GM03348 (cell line): ENCODE measurements at regions not wholly inside any gene's neighbourhood (a gene's known extent, or its start where the extent isn't known, plus 50 kb on each side); places are given as distances from the start of the nearest gene placed in this dataset.
"Not testable (repeated sequence)": the region's sequence is repeated elsewhere in the genome, so short reads cannot be mapped to it uniquely, and the experiment has no call there.

ENCODE experiments used
- DNase-seq: peaks from one replicate; pipeline ENCODE4 v3.0.0; 2012; ENCODE audit warnings: low spot score

DNA sequence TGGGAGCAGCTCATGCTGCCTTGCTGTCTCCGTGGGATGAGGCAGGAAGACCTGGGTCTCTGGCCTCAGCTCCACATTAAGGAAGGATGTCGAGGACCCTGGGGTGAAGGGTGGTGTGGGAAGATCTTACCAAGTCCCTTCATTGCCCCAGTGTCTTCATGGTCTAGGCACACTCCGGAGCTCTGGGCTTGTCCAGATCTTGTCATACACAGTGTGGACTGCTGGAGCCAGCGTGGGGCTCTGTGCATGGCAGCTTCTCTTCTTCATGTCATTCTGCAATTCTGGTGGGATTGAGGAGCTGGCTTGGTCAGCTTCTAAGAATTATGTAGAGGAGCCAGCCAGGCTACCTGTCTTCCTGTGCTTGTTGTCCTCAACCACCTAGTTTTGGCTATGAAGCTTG, 79.3 kb upstream of the ETV3 start:
- no peak for DNase-seq

DNA sequence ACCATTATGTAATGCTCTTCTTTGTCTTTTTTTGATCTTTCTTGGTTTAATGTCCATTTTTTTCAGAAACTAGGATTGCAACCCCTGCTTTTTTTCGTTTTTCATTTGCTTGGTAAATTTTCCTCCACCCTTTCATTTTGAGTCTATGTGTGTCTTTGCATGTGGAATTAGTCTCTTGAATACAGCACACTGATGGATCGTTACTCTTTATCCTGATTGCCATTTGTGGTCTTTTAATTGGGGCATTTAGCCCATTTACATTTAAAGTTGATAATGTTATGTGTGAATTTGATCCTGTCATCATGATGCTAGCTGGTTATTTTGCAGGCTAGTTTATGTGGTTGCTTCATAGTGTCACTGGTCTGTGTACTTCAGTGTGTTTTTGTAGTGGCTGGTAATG, 75.6 kb upstream of the ETV3 start:
- DNase-seq: no peak

DNA sequence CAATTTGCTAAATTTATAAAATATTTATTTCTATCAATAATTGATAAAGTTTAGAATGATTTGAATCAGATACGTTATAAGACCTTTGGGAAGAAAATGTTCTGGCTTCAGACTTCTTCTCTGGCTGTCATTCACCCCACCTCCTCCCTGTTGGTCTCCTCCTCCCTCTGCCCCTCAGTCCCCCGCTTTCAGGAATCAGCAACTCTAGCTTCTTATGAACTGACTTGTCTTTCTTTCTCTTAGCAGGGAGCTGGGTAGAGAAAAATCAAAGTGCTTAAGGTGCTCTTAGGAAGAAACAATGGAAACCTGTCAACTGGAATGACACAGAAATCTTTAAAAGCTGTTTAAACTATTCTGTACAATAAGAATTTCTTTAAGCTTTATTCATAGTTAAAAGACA, 71.3 kb upstream of the ETV3 start:
- DNase-seq: no peak

DNA sequence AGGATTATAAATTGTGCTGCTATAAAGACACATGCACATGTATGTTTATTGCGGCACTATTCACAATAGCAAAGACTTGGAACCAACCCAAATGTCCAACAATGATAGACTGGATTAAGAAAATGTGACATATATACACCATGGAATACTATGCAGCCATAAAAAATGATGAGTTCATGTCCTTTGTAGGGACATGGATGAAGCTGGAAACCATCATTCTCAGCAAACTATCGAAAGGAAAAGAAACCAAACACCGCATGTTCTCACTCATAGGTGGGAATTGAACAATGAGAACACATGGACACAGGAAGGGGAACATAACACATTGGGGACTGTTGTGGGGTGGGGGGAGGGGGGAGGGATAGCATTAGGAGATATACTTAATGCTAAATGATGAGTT, 67.8 kb upstream of the ETV3 start:
- DNase-seq: not testable (repeated sequence)

DNA sequence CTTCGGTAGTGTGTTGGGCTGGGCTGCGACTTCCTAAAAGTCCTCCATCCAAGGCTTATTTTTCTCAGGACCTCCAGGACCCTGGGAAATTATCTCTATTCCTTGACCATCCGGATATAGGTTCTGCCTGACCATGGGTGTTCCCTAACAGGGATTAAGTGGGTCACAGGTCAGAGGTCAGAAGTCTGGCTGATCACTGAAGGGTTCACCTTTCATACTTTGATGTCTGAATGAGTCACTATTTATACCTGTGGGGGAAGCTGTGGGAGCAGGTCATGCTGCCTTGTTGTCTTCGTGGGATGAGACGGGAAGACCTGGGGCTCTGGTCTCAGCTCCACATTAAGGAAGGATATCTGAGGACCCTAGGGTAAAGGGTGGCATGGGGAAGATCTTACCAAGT, 65.0 kb upstream of the ETV3 start:
- no peak for DNase-seq

DNA sequence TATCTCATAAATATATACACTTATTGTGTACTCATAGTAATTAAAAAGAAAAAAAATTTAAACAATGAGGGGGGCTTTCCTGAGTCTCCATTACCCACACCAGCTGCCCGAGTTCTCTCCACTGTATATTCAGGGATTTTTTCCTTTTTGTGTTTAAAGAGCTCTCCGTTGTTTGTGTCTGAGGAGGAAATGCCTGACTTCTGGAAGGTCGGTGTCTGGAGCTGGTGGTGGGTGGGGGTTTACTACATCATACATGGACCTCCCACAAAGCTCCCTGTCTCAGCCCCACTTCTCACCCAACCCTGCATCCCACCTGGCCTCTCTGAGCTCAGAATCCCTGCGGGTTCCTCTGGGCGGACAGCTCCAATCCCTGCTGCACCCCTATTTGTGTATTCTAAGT, 64.1 kb upstream of the ETV3 start:
- DNase-seq: no peak

DNA sequence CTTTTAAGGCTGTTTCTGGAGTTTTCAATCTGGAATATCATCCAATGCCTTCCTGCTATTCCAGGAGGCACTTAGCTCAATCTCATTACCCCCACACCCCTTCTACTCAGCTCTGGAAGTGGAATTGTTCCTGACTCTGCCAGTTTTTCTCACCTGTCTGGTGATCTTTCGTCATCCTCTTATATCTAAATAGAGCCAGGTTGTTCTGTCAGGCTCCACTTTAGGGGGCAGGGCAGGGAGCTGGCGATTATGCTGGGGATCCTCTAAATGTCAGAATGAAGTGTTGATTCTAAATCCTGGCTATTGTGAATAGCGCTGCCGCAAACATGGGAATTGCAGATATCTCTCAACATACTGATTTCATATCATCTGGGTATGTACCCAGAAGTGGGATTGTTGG, 63.6 kb upstream of the ETV3 start:
- DNase-seq: no peak

DNA sequence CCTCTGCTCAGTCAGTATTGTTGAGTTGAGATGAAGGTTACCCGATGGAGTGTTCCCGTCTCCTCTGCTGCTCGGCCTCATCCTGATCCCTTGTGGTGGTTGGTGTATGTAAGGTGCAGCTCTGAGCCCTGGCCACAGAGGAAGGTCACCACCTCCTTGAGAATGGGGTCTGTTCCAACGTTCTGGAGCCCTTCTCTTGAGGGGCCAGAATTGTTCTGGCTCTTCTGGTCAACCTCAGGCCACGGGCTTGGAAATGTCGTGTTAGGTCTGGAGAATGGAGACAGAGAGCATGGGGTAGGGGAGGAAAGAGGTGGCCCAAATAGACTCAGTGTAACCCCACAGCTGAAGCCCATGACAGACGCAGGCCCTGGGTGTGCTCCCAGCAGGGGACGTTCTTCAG, 62.3 kb upstream of the ETV3 start:
- DNase-seq: no peak

DNA sequence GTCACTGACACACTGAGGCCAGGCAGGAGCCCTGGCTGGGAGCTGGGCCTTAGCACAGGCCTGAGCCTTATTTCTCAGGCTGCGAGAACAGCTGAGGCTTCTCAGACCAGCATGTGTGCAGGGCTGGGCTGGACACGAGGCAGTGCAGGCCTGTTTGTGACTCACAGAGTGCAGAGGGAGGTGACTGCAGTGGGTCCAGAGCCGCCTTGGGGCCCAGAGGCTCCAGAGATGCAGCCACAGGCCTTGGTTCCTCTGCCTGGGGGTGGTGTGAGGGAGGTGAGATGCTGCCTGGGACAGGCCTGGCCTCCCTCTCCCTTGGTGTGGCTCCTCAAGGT, 61.2 kb upstream of the ETV3 start:
- no peak for DNase-seq

DNA sequence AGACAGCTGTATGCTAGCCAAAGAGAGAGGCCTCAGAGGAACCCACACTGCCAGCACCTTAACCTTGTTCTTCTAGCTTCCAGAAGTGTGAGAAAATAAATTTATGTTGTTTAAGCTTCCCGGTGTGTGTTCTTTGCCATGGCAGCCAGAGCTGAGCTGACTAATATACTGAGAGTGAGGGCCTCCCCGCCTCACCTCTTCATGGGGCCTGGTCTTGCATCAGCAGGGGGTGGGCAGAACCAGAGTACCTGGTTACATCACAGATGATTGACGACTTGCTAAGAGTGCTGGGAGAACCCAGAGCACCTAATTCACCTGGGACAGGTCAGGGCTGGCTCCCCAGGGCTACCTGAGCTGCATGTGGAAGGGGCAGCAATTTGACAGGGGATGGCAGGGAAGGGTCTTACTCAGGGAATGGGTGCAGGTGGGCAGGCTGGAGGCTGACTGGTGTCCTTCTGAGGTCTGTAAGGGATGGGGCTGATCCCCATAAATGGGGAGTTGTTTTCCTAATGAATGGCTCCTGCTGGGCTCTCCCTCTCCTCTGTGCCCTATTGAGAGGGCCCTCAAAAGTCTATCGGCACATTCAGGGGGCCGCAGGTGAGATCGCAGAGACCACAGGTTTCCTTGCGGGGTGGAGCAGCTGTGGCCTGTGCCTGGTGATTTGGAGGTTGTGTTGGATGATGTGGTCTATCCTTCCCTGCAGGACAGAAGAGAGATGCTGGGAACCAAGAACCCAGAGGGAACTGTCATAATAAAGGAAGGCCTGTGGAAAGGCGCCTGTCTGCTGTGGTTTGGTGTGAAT, 60.6 kb upstream of the ETV3 start:
- no peak for DNase-seq

DNA sequence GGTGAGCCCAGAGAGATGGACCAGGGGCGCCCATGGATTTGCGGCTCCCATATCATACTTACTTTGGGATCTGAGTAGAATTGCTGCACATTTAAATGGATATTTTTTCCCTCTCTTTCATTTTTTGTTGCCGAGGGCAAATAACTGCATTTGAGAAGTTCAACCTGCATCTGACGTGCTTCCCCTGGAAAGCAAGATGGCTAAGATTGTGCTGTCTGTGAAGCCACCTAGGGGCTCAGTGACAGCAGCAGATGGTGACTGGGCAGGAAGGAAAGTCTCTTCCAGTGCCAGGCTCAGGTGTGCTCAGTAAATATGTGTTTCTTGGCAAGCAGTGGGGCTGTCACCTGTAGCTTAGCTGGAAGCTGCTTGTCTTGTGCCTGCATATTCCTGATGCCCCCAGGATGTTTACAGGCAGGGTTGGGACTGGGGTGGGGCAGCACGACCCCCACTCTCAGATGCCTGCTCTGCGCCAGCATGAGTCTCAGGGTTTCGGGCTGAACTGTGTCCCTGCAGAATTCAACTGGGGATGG, 59.8 kb upstream of the ETV3 start:
- no peak for DNase-seq

DNA sequence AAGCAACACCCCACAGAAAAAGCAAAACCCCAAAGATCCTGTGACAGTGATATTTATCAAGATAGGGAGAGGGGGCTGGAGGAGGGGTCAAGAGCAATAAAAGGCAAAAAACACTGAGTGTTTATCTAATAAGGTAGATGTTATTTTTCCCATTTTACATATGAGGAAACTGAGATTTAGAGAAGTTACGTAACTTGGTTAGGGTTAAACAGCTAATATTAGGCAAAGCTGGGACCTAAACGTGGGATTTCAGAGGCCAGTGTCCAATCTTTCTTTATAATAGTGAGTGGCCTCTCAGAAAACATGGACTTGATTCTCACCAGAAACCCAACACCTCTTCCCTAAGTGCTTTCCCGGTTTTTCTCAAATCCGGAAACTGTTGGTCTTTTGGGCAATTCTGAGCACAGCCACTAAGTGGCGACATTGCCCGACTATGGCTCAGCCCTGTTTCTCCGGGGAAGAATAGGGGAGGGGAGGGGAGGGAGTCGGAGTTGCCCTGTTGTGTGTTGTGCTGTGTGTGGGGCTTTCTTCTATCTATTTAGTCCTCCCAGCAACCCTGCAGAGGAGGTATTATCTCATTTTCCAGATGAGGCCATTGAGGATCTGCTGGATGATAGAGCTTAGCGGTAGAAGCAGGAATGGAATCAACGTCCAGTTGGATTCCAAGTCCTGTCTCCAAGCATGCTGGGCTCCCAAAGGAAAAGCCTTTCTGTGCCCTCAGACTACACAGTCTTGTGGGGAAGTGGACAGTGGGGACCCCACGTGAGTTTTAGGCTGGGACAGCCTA, 58.7 kb upstream of the ETV3 start:
- DNase-seq: not testable (repeated sequence)

DNA sequence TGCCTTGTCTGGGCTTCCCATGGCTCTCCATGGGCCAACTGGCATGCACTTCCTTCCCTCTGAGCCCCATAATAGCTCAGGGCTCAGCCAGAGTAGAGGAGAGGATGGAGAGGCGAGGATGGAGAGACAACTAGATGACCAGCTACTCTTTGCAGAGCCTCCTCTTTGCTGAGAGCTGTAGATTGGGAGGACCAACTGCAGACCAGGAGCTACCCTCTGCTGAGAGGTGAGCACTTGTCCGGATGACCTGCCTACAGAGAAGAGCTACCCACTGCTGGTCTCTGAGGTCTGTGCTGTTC, 58.0 kb upstream of the ETV3 start:
- DNase-seq: no peak

DNA sequence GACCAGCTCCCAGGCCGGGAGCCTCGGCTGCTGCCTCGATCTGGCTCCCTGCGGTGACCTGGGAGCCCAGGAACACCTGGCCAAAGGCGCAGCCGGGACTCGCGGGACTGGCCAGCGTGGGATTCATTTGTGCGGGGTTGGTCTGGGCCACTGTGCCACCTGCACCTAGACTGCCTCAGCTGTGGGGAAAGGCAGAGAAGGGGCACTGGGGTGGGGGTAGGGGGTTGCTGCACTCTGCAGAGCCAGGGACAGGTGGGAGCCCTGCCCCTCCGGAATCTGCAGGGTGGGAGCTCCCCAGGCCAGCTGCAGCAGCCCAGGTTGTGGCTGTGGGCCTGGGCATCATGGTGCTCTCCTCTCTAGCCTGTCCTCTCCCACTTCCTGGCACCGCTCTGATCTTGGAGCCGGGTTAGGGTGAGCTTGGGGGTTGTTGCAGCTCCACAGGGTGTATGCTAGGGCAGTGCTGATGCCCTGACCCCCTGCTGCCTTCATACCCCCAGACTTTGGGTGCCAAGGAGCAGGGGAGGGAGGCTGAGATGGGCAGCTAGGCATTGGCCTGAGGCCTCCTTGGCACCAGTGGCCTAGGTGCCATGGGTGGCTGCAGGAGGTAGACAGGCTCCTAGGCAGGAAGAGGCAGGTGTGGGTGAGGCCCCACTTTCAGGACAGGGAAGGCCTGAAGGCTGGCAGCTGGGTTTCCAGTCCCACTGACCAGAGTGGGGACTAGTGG, 57.5 kb upstream of the ETV3 start:
- no peak for DNase-seq

DNA sequence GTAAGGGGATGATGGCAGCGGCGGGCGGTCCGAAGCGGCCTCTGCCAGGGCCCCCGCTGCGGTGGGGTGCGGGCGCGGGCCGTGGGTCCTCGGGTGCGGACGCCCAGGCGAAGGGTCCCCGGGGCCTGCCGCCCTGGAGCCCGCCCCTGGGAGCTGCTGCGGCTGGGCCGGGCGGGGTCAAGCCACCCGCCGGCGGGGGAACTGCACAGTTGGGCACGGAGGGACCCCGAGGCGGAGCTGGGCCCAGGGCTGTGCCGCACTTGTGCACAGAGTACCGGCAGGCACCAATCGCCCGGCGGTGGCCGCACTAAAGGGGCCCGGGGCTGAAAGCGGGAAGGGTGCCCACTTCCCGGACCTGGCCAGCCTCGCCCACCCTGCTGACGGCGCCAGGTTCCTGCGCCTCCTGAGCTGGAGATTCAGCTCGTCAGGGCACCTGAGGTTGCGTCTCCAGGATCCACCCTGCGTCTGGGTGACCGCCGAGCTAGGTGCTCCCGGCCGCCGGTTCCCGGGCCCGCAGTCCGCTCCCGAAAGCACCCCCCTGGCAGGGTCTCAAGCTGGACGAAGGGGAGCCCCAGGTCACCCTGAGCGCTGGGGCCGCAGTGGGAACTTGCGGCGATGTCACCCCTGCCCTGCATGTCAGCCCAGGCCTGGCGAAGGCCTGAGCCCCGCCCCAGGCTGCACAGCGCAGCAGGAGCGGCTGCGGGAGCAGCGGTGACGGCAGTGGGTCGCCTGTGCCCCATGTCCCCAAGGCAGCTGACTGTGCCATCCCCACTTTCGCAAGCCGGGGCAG, 56.7 kb upstream of the ETV3 start:
- DNase-seq: no peak

DNA sequence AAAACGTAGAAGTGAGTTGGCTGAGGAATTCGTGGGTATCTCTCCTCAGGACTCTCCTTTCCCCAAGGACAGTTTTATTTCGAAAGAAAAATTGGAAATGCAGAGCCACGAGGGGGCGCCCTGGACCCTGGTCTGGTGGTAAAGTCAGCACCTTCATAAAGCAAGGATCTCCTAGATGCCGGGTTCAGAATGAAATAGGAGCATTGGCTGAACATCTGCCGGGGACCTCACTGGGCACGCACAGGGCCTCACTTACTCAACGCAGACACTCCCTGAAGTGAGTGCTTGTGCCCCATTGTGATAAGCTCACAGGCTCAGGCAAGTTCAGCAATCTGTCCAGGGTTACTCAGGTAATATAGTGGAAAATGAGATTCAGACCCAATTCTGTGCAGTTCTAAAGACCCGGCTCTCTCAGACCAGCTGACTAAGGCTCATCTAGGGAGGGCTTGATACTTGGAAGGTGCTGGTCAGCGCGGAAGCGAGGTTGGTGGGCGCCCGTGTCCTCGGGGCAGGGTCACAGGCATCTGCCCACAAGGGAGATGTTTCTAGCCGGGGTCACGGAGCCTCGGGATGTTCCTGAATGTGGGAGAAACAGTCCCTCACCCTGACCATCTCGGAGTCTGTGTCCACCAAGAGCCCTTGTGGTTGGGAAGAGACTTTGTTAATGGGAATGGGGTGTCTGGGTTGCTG, 55.7 kb upstream of the ETV3 start:
- peak; percentile 82 for DNase-seq

DNA sequence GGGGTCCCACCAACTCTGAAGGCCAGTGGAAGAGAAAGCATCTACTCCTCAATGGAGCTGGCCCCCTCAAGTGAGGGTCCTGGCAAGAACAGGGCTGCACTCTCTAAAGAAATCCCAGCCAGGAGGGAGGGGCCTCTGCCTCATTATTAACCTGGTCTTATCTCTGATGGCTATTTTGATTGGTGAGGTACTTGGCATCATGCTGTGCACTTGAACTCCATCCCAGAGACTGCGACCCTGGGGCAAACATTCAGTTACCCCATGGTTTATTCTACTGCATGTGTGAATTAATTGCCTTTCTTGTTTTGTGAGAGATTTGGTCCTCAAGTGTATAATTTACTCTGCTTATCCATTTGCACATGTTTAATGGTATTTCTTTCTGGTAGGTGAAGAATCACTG, 55.0 kb upstream of the ETV3 start:
- no peak for DNase-seq

DNA sequence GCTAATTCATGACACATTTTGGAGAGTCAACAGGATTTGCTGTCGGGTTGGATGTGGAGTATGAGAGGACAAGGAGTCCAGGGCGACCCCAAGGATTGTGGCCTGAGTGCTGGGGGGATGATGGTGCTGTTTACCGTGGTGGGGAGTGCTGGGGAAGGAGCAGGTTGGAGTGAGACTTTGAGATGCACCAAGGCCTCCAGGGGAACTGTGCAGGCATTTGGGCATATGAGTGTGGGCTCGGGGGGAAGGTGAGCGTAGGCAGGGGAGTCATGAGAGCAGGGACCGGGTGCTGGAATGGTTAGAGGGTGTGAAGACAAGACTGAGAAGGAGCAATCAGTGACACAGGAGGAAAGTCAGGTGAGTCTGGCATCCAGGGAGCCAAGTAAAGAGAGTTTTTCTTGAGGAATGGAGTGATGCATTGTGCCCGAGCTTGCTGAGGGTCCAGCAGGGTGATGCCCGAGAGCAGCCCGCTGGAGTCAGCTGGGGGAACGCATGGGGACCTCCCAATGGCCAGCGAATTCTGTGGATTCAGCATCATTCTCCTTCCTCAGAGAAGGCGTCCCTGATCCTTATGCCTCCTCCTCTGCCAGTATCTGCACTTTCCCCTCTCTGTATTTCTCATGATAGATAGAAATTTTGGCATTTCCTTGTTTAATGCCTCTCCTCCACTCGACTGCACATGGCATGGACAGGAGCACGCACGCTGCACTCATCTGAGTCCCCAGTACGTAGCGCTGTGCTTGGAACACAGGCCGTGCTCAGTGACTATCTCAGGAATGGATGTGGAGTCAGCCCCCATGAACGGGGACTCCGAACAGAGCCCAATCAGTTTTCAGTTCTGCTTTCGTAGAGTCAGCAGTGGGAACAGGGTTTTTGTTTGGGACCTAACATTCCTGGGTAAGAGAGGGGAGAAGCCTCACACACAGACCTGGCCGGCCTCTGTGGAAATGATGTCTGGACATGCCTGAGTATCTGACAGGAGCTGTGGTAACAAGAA, 52.1 kb upstream of the ETV3 start:
- DNase-seq: no peak

DNA sequence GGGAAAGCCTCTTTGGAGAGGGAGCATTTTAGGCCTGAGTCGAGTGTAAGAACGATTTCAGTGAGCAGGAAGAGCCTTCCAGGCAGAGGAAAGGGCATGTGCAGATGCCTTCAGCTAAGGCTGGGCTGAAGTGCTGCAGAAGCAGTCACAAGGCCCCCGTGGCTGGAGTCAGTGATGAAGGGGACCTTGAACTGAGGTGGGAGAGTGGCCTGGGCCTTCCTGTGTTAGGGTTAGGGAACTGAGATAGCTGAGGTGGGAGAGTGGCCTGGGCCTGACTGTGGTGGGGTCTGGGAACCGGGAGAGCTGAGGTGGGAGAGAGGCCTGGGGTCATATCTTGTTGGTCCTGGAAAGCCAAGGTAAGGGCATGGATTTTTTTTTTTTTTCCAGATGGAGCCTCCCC, 50.9 kb upstream of the ETV3 start:
- DNase-seq: no peak
